Dendritic cell treated with granulocyte-macrophage colony-stimulating factor and Interleukin-4, amounts not matched to agents 40 ng/mL and 50 ng/mL, for 4 days (primary cell): ENCODE measurements at regions not wholly inside any gene's neighbourhood (a gene's known extent, or its start where the extent isn't known, plus 50 kb on each side); places are given as distances from the start of the nearest gene placed in this dataset.
A peak's percentile ranks its signal among the peaks of the same experiment; 100 is the strongest.

ENCODE experiments used
- H3K27ac Mint-ChIP-seq: one replicate; pipeline ENCODE4 v1.8.0; 2022; ENCODE audit warnings: mild to moderate bottlenecking, mixed read lengths
- H3K27me3 Mint-ChIP-seq: one replicate; pipeline ENCODE4 v1.8.0; 2022; ENCODE audit warnings: mild to moderate bottlenecking, mixed read lengths
- H3K36me3 Mint-ChIP-seq: one replicate; pipeline ENCODE4 v1.8.0; 2022; ENCODE audit warnings: low read depth, mixed read lengths
- H3K4me1 Mint-ChIP-seq: one replicate; pipeline ENCODE4 v1.8.0; 2022; ENCODE audit warnings: low read depth, mixed read lengths
- H3K4me3 Mint-ChIP-seq: one replicate; pipeline ENCODE4 v1.8.0; 2022; ENCODE audit warnings: mild to moderate bottlenecking, moderate library complexity, mixed read lengths
- H3K9me3 Mint-ChIP-seq: one replicate; pipeline ENCODE4 v1.8.0; 2022; ENCODE audit warnings: mixed read lengths
- intact Hi-C: fragments of 100-400 bp; cut with micrococcal nuclease; formaldehyde crosslinking; loops from one replicate; pipeline ENCODE4 v1.15.0; 2022

DNA sequence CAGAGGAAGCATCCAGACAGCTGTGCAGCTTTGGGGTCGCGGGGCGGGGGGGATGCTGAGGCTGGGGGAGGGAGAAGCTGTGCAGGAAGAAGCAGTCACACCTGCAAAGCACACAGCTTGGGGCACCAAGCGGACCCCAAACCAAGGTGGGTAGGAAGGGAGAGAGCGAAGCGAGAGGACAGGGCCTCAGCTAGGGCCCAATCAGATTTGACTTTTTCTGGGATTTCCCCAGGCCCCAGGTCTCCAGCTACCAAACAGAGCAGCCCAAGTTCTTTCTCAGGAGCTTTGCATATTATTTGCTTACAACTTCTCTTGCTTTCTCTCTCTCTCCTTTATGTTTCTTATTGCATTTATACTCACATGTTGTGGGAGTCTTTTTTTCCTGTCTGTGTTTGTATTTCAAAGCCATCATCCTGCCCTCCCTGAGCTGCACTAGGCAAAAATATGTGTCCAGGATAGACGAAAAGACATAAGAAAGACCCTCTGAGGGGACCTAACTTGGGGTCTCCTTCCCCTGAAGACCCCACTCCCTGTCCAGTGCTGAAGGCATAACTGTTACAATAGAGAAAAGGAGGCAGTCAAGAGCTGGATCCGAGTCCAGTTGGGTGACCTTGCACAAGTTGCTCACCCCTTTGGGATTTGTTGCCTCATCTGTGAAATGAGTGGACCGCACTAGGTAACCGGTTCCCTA is 50.6 kb upstream of the SMNDC1 start:
- Mint-ChIP-seq H3K27me3 (peaks cover 55% of the 10 kb centered on the region), H3K36me3 (no peaks in the 10 kb centered on the region), H3K9me3 (no peaks in the 10 kb centered on the region), H3K4me1 (peaks cover 16% of the 10 kb centered on the region), H3K4me3 (no peak overlapping the region), H3K27ac (no peak overlapping the region)
- intact Hi-C loops: loop anchor here (2.0 to 10.0 kb wide), 2 partner anchors 60 to 142 kb away; partner anchors contain the start of gene DUSP5

DNA sequence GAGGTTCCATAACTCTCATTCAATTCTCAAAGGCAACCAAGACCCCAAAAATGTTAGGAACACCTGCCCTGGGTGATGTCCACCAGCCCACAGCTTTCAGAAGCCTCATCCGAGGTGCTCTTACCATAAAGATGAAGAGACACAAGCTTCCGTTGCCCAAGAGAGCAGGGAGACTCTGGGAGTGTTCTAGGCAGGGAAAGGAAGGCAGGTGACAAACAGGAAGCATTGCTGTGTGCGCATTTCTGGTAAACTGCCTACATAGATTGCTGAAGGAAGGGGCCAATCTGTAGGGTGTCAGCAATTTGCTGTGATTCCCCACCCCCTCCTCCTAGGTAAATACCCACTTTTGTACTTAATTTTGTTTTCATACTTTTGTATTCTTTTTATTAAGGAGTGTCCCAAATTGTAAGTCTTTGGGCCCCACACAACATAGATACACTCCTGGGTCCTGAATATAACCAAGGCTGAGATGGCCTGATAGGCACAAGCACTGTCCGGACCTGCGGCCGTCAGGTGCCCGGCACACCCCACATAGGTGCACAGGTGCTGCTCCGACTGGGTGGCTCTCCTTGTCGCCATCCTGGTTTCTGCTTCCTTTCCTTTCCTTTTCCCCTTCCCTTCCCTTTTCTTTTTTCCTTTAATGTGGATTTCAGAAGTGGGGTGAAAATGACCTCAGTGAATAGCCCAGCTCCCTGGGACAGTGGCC is 51.4 kb upstream of the SMNDC1 start:
- intact Hi-C loops: loop anchor here (2.0 to 10.0 kb wide), 2 partner anchors 59 to 141 kb away; partner anchors contain the start of gene DUSP5
- Mint-ChIP-seq H3K4me3 (peak overlapping the region; percentile 17), H3K27me3 (peaks cover 62% of the 10 kb centered on the region)

DNA sequence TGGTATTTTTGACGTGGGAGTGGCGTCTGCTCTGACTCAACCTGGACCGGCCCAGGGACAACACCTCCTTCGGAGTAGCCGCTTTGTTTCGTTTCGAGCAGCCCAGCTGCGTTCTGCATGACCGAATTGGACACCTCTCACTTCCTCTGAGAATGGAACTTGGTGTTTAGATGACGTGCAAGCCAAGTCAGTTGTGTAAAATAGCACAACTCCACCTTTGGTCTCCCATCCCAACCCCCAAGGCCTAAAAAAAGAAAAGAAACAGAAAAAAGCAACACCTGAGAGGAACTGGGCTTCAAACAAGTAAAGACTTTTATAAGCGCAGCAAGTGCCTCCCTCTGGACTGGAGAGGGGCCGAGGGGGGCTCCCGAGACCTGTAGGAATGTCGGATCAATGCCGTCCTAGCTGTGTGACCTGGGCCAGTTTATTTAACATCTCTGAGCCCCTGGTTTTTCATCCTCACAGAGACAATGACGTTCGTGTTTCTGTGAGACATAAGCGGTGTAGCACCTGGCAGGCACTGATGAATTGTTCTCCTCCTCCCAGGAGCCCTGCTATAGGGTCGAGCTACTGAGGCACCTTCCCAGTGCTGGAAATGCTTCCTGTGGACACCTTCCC is 52.0 kb upstream of the SMNDC1 start:
- peak overlapping the region; percentile 17 for H3K4me3 Mint-ChIP-seq
- H3K27ac Mint-ChIP-seq: no peak overlapping the region
- H3K9me3 Mint-ChIP-seq: no peaks in the 10 kb centered on the region
- H3K4me1 Mint-ChIP-seq: peaks cover 16% of the 10 kb centered on the region
- intact Hi-C loops: loop anchor here (10.0 kb wide), 1 partner anchor 58 kb away; no protein-coding TSS in a partner anchor
- peaks cover 56% of the 10 kb centered on the region for H3K27me3 Mint-ChIP-seq
- no peaks in the 10 kb centered on the region for H3K36me3 Mint-ChIP-seq

More for the DNA sequence above, 51.4 kb upstream of the SMNDC1 start:
- Mint-ChIP-seq H3K4me1 (peaks cover 16% of the 10 kb centered on the region), H3K27ac (no peak overlapping the region), H3K9me3 (no peaks in the 10 kb centered on the region), H3K36me3 (no peaks in the 10 kb centered on the region)

DNA sequence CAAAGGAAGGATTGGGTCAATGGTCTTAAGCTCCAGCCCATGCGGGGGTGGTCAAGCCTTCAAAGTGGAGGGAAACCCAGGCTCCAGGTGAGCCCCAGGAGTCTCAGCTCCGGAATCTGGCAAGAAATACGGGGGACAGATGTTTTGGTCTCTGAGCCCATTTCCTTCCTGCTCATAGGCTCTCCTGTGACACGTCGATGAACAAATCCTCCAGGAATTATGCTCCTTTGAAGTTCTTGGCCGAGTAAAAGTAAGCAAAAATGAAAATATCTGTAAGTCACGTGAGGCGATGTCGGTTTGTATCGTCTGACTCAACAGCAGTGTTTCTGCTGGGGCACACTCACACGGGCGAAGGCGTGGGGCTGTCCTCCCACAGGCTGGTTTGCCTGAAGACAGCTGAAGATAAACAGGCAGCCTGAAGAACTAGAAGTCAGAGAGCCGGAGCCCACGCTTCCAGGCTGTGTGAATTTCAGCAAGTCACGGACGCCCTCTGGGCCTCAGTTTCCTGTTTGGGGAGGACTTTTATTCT is 52.6 kb upstream of the SMNDC1 start:
- H3K9me3 Mint-ChIP-seq: no peaks in the 10 kb centered on the region
- H3K4me3 Mint-ChIP-seq: no peak overlapping the region
- no peaks in the 10 kb centered on the region for H3K36me3 Mint-ChIP-seq
- H3K27ac Mint-ChIP-seq: no peak overlapping the region
- intact Hi-C loops: loop anchor here (10.0 kb wide), 1 partner anchor 57 kb away; no protein-coding TSS in a partner anchor
- H3K4me1 Mint-ChIP-seq: peaks cover 16% of the 10 kb centered on the region
- H3K27me3 Mint-ChIP-seq: peaks cover 53% of the 10 kb centered on the region

DNA sequence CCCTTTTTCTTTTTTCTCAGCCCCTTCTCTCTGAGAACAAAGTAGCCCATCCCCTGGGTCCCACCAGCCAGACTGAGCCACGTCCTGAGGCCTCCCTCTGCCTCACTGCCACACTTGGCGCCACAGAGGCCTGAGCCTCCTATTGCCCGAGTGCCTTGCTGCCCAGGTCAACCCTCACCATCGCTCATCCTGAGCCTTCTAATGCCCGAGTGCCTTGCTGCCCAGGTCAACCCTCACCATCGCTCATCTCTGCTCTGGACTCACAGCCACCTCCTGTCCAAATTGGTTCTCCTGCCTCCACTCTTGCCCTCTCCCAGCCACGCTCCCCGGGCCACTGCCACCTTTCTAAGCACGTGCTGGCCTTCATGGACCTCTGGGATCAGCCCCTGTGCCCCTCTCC is 53.2 kb upstream of the SMNDC1 start:
- Mint-ChIP-seq H3K4me3 (no peak overlapping the region), H3K4me1 (peaks cover 16% of the 10 kb centered on the region), H3K9me3 (no peaks in the 10 kb centered on the region), H3K36me3 (no peaks in the 10 kb centered on the region), H3K27ac (peak overlapping the region; percentile 14), H3K27me3 (peaks cover 52% of the 10 kb centered on the region)
- intact Hi-C loops: loop anchor here (10.0 kb wide), 1 partner anchor 57 kb away; no protein-coding TSS in a partner anchor

DNA sequence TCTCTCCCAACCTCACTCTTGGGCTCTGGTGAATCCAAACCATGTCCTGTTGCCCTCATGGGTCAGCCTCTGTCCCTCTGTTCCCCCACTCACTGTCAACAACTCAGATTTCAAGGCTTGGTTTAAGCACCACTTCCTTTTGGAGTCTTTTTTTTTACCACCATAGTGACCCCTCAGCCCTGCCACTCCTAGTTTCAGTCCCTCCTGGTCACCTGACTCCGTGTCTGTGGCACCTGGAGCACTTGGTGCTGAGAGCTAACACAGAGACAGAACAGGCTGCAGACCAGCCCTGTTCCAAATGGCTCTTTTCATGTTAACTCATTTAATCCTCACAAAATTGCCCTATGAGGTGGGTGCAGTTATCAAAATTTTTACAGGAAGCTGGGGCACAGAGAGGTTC is 53.6 kb upstream of the SMNDC1 start:
- peak overlapping the region; percentile 14 for H3K27ac Mint-ChIP-seq
- intact Hi-C loops: loop anchor here (10.0 kb wide), 1 partner anchor 57 kb away; no protein-coding TSS in a partner anchor
- peaks cover 49% of the 10 kb centered on the region for H3K27me3 Mint-ChIP-seq
- H3K36me3 Mint-ChIP-seq: no peaks in the 10 kb centered on the region
- H3K4me3 Mint-ChIP-seq: no peak overlapping the region
- no peaks in the 10 kb centered on the region for H3K9me3 Mint-ChIP-seq
- H3K4me1 Mint-ChIP-seq: peaks cover 16% of the 10 kb centered on the region

DNA sequence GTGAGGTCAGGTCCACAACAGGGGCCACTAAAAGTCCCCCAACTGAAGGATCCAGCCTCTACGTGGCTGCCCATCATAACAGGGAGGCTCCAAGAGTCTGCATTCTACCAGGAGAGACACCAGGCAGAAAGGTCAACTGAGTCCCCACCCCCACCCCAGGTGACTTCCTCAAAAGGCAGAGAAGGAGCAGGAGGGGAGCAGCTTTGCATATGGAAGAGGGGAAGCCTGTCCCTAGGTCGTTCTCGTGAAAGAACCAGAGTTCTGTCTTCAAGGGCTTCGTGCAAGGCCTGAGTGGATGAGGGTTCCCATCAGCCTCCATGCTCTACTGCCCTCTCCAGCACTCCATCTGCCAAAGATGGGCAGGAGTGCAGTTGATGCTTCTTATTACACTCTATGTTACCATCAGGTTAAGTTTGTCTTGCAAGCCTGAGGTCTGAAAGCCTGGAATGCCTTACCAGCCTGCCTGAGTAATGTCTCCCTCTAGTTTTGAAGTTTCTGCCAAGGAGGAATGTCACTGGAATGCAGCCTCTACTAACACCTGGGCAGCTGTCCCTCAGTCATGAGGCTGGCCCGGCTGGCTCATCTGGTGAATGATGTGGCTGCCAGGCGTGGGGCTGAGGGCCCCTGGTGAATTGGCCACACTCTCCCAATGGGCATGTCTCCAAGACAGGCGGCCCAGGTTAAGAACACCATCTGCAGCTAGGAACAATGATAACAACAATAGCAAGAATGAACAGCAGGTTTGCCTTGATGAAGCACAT is 54.3 kb upstream of the SMNDC1 start:
- Mint-ChIP-seq H3K27ac (no peak overlapping the region), H3K27me3 (peaks cover 47% of the 10 kb centered on the region), H3K4me3 (no peak overlapping the region), H3K4me1 (peaks cover 15% of the 10 kb centered on the region), H3K36me3 (no peaks in the 10 kb centered on the region), H3K9me3 (no peaks in the 10 kb centered on the region)
- intact Hi-C loops: loop anchor here (10.0 kb wide), 1 partner anchor 56 kb away; no protein-coding TSS in a partner anchor

DNA sequence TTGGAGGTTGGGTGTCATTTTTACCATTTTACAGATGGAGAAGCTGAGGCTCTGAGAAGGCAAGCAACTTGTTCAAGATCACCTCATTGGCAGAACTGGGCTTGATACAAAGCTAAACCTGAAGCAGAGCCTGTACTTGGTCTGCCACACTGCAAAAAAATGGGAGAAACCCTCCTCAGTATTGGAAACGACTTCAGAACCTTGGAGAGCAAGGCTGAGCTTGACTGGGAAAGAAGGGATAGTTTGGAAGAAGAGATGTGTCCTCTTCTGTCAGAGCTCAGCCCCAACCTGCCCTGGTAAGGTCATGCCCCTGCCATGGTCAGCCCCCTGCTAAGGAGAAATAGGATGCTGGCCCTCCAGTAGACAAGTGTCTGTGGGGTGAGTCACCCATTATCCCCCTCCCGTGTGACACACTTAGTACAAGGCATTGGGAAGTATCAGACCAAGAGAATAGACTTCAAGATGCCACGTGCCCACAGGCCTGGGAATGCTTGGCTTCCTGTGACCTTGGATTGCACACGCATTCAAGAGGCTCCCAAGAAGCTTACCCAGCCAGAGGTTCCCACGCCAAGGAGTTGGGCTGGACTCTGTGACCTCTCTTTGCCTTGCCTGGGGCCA is 56.2 kb upstream of the SMNDC1 start:
- Mint-ChIP-seq H3K4me3 (no peak overlapping the region), H3K27me3 (peaks cover 43% of the 10 kb centered on the region), H3K4me1 (peaks cover 7% of the 10 kb centered on the region), H3K9me3 (no peaks in the 10 kb centered on the region), H3K36me3 (no peaks in the 10 kb centered on the region), H3K27ac (no peak overlapping the region)
- intact Hi-C loops: no loop called here

DNA sequence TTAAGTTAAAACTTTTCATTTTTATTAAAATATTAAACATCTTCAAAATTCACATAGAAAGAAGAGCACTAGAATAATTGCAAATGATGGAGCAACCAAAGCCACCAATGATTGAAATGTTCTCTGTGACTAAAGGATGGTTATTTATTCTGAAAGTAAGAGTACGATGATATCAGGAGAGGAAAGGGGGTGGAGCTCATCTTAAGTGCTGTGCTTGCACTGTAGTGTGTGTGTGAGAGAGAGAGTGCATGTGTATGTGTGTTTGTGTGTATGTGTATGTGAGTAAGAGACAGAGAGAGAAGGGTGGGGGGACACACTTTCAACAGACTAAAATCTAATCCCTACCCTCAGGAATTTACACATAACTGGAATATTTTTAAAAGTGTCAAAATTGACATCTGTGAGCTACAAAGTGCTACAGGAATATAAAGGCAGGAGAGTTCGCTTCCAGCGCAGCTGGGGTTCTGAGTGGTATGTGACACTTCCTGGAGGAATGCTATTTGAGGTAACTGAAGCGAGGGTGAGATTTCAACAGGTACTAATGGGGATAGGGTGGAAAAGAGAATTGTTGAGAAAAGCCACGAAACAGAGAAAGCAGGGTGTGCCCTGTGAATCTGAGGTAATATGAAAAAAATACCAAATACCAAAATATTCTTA is 57.2 kb upstream of the SMNDC1 start:
- Mint-ChIP-seq H3K9me3 (no peaks in the 10 kb centered on the region), H3K36me3 (no peaks in the 10 kb centered on the region), H3K4me1 (no peaks in the 10 kb centered on the region), H3K27me3 (peaks cover 36% of the 10 kb centered on the region), H3K4me3 (no peak overlapping the region), H3K27ac (no peak overlapping the region)
- intact Hi-C loops: no loop called here

DNA sequence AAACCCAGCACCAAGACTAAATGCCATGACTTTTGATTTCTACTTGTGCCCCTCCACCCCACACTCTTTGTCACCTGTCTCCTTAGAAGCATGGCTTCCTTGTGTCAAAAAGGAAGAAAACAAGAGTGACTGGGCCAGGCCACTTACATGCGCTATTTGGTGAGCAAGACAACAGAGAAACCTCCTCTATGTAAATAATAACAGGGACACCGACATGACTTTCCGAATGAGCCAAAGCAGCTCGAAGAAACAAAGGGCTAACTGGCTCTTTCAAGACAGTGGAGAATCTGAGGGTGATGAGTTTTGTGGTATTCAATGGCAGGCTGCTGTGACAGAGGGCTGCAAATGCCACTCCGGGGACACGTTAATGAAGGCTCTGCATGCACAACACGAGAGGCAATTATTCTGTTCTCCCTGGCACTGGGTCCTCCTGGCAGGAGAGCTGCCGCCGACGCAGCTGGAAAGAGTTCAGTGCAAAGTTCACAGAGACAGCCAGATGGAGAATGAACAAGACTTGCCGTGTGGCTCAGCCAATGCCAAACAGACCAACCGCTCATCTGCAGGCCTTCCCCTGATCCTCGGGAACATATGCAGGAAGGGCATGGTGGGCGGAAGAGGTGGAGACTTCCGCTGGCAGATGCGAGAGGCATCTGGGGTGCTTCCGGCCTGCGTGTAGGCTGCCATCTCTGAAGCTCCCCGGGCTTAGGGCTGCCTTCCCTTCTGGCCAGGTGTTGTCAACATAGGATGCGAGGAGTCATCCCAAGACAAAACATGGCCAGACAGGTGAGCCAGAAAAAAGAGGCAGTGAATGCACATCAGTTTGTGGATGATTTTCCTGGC is 59.1 kb upstream of the SMNDC1 start:
- H3K4me1 Mint-ChIP-seq: no peaks in the 10 kb centered on the region
- H3K36me3 Mint-ChIP-seq: no peaks in the 10 kb centered on the region
- no peak overlapping the region for H3K27ac Mint-ChIP-seq

DNA sequence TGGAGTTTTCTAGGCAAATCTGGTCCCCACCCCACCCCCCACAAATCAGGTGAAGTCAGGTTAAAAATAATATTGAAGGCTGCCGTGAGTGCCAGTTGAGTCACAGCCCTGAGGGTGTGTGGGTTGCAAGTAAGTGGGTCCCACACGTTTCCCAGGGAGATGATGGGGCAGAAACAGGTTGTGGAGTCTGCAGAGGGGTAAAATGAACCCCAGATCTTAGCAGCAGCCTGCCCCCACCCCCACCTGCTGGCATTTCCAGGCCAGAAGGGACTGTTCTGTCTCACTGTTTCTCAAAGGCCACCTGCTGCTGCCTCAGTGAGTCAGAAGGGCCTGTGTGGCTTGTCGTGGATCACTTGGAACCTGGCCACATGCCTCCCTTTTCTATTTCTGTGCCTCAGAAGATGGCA is 59.8 kb upstream of the SMNDC1 start:
- Mint-ChIP-seq H3K9me3 (no peaks in the 10 kb centered on the region), H3K4me3 (no peak overlapping the region), H3K27me3 (peaks cover 19% of the 10 kb centered on the region), H3K27ac (no peak overlapping the region), H3K36me3 (no peaks in the 10 kb centered on the region), H3K4me1 (no peaks in the 10 kb centered on the region)
- intact Hi-C loops: no loop called here

More for the DNA sequence above, 59.1 kb upstream of the SMNDC1 start:
- Mint-ChIP-seq H3K27me3 (peaks cover 23% of the 10 kb centered on the region), H3K9me3 (no peaks in the 10 kb centered on the region), H3K4me3 (no peak overlapping the region)
- intact Hi-C loops: no loop called here
